Panc1 (cell line): ENCODE measurements at regions not wholly inside any gene's neighbourhood (a gene's known extent, or its start where the extent isn't known, plus 50 kb on each side); places are given as distances from the start of the nearest gene placed in this dataset.
A peak's percentile ranks its signal among the peaks of the same experiment; 100 is the strongest.

Source experiments
- ATAC-seq: fragments of 200-7000 bp; cut with Tn5 transposase; 2 replicates; pipeline ENCODE4 v1.9.1; 2020; ENCODE audit warnings: mild to moderate bottlenecking, moderate library complexity
- BruUV-seq: library from RNA; stranded (reverse); fragments of 400-500 nt; replicated peaks from 2 replicates; lab custom pipeline; 2021; lab: Mats Ljungman, UMichigan
- CTCF ChIA-PET: fragments of 300-600 bp; sonication (Branson Sonifier 250); formaldehyde crosslinking; loops from one replicate; lab custom pipeline; 2022; ENCODE audit warnings: antibody characterized with exemption; lab: Charles Lee
- POLR2A ChIA-PET: fragments of 300-600 bp; sonication (Branson Sonifier 250); formaldehyde crosslinking; loops from one replicate; lab custom pipeline; 2022; ENCODE audit warnings: antibody characterized with exemption; lab: Charles Lee
- DNase-seq: peaks from one replicate; pipeline ENCODE4 v3.0.0-alpha.2; 2010; ENCODE audit warnings: low read depth, low spot score
- H3K27ac ChIP-seq: 2 replicates; pipeline ENCODE4 v1.5.1; 2011; ENCODE audit warnings: mild to moderate bottlenecking, low read length, inconsistent platforms
- H3K27me3 ChIP-seq: fragments of 200-500 bp; sonication (Bioruptor generic); 2 replicates; pipeline ENCODE4 v1.6.0; 2014; ENCODE audit warnings: low read length, inconsistent platforms; ENCODE audit not compliant: control insufficient read depth, insufficient read depth
- H3K36me3 ChIP-seq: fragments of 200-500 bp; sonication (Bioruptor generic); 2 replicates; pipeline ENCODE4 v1.5.1; 2014; ENCODE audit warnings: inconsistent platforms, mild to moderate bottlenecking, low read length, moderate library complexity; ENCODE audit not compliant: control insufficient read depth, insufficient read depth
- H3K4me1 ChIP-seq: 2 replicates; pipeline ENCODE4 v1.5.1; 2011; ENCODE audit warnings: inconsistent platforms, mild to moderate bottlenecking, low read length, moderate library complexity; ENCODE audit not compliant: control insufficient read depth, insufficient read depth
- H3K4me3 ChIP-seq, 2 experiments: 2 replicates each; pipeline ENCODE4 v1.5.1; 2011 to 2012; ENCODE audit warnings: low read depth in 2 of 2, low read length in 2 of 2, mild to moderate bottlenecking in 2 of 2, inconsistent platforms in 1 of 2, moderate library complexity in 1 of 2
- H3K9me3 ChIP-seq: fragments of 200-500 bp; sonication (Bioruptor generic); 2 replicates; pipeline ENCODE4 v1.5.1; 2014; ENCODE audit warnings: low read depth, mild to moderate bottlenecking, inconsistent platforms, low read length, moderate library complexity; ENCODE audit not compliant: control insufficient read depth, insufficient read depth
- POLR2AphosphoS5 ChIP-seq: IDR thresholded peaks from 2 replicates; pipeline ENCODE4 v1.6.1; 2012; ENCODE audit warnings: mild to moderate bottlenecking, low read depth, low read length, moderate library complexity
- SIN3A ChIP-seq: IDR thresholded peaks from 2 replicates; pipeline ENCODE4 v1.6.1; 2012; ENCODE audit warnings: low read depth, mild to moderate bottlenecking, low read length, moderate library complexity, borderline replicate concordance; ENCODE audit not compliant: insufficient read depth
- TCF7L2 ChIP-seq: IDR thresholded peaks from 2 replicates; pipeline ENCODE4 v1.6.1; 2011; ENCODE audit warnings: mild to moderate bottlenecking, low read depth, low read length, inconsistent platforms
- in situ Hi-C: cut with HindIII; loops from 2 replicates; pipeline ENCODE4 v1.10.0; 2016; ENCODE audit warnings: low sequenced_read_pairs, low pct_unique_long_range_greater_than_20kb
- intact Hi-C: fragments of 100-400 bp; cut with micrococcal nuclease; formaldehyde crosslinking; loops from one replicate; pipeline ENCODE4 v1.10.0; 2022; ENCODE audit not compliant: unreplicated experiment
- TF ChIP-seq, protein P1 (sequence below): fragments of 450-650 bp; IDR thresholded peaks from 2 replicates; pipeline ENCODE4 v1.5.1; 2017; ENCODE audit warnings: mild to moderate bottlenecking
- TF ChIP-seq, protein P2 (sequence below), 2 experiments: IDR thresholded peaks; 2 replicates each; pipeline ENCODE4 v1.6.1; 2011 to 2012; ENCODE audit warnings: low read depth in 2 of 2, control low read depth in 1 of 2, low read length in 1 of 2, mild to moderate bottlenecking in 1 of 2, moderate library complexity in 1 of 2; ENCODE audit not compliant: insufficient read depth in 1 of 2

DNA sequence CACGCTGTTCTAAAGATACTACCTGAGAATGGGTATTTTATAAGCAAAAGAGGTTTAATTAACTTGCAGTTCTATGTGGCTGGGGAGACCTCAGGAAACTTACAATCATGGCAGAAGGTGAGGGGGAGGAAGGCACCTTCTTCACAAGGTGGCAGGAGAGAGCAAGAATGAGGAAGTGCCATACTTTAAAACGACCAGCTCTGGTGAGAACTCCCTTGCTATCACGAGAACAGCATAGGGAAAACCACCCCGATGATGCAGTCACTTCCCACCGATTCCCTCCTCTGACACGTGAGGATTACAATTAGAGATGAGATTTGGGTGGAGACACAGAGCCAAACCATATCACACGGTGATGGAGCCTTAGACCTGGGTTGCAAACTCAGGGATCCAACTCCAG lies 317.5 kb upstream of the EEF2KMT start:
- Histone ChIP-seq H3K4me1 (no peaks in the 10 kb centered on the region), H3K4me3 (no peak overlapping the region), H3K9me3 (no peaks in the 10 kb centered on the region), H3K27me3 (peaks cover 17% of the 10 kb centered on the region), H3K27ac (no peak overlapping the region), H3K36me3 (no peaks in the 10 kb centered on the region)
- ChIA-PET POLR2A (no interaction called here), CTCF (no interaction called here)
- BruUV-seq: no TSS peak
- in situ Hi-C loops (no loop called here), intact Hi-C loops (no loop called here)
- ATAC-seq (no peak; the same call in 1 of the 2 replicates), DNase-seq (no peak)
- TF ChIP-seq SIN3A: no peak

GRCh38 chr16:5412731-5413130 lies 315.1 kb upstream of the EEF2KMT start:
- Histone ChIP-seq H3K4me1 (no peaks in the 10 kb centered on the region), H3K27me3 (peaks cover 17% of the 10 kb centered on the region), H3K4me3 (no peak overlapping the region), H3K36me3 (no peaks in the 10 kb centered on the region), H3K27ac (no peak overlapping the region), H3K9me3 (no peaks in the 10 kb centered on the region)
- ChIA-PET CTCF (no interaction called here), POLR2A (no interaction called here)
- ATAC-seq: 0 out of 2 replicates have a peak, but pooled peaks have one; percentile 21
- intact Hi-C loops: no loop called here
- DNase-seq: no peak
- in situ Hi-C loops: no loop called here
- TF ChIP-seq SIN3A (no peak), TCF7L2 (no peak)
- TF ChIP-seq, protein P1, sequence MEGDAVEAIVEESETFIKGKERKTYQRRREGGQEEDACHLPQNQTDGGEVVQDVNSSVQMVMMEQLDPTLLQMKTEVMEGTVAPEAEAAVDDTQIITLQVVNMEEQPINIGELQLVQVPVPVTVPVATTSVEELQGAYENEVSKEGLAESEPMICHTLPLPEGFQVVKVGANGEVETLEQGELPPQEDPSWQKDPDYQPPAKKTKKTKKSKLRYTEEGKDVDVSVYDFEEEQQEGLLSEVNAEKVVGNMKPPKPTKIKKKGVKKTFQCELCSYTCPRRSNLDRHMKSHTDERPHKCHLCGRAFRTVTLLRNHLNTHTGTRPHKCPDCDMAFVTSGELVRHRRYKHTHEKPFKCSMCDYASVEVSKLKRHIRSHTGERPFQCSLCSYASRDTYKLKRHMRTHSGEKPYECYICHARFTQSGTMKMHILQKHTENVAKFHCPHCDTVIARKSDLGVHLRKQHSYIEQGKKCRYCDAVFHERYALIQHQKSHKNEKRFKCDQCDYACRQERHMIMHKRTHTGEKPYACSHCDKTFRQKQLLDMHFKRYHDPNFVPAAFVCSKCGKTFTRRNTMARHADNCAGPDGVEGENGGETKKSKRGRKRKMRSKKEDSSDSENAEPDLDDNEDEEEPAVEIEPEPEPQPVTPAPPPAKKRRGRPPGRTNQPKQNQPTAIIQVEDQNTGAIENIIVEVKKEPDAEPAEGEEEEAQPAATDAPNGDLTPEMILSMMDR: no peak
- BruUV-seq: no TSS peak

DNA sequence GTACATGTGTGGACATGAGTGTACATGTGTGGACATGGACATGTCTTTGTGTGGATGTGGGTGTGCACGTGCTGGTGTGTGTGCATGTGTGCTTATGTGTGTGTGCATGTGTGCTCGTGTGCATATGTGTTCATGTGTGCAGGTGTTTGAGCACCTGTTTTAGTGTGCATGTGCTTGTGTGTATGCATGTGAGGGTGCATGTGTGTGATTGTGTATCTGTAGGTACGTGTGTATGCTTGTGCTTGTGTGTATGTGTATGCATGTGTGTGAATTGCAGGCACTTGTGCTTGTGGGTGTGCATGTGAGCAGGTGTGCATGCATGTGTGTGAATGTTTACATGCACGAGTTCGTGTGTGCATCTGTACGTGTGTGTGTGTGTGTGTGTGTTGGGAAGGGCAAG lies 300.6 kb upstream of the EEF2KMT start:
- POLR2A ChIA-PET: no interaction called here
- Histone ChIP-seq H3K27ac (no peak overlapping the region), H3K27me3 (peaks cover 15% of the 10 kb centered on the region), H3K4me3 (no peak overlapping the region), H3K36me3 (no peaks in the 10 kb centered on the region), H3K4me1 (no peaks in the 10 kb centered on the region), H3K9me3 (no peaks in the 10 kb centered on the region)
- BruUV-seq: no TSS peak
- TF ChIP-seq SIN3A (no peak), POLR2AphosphoS5 (no peak), TCF7L2 (no peak)
- TF ChIP-seq, protein P1: no peak
- TF ChIP-seq, protein P2, sequence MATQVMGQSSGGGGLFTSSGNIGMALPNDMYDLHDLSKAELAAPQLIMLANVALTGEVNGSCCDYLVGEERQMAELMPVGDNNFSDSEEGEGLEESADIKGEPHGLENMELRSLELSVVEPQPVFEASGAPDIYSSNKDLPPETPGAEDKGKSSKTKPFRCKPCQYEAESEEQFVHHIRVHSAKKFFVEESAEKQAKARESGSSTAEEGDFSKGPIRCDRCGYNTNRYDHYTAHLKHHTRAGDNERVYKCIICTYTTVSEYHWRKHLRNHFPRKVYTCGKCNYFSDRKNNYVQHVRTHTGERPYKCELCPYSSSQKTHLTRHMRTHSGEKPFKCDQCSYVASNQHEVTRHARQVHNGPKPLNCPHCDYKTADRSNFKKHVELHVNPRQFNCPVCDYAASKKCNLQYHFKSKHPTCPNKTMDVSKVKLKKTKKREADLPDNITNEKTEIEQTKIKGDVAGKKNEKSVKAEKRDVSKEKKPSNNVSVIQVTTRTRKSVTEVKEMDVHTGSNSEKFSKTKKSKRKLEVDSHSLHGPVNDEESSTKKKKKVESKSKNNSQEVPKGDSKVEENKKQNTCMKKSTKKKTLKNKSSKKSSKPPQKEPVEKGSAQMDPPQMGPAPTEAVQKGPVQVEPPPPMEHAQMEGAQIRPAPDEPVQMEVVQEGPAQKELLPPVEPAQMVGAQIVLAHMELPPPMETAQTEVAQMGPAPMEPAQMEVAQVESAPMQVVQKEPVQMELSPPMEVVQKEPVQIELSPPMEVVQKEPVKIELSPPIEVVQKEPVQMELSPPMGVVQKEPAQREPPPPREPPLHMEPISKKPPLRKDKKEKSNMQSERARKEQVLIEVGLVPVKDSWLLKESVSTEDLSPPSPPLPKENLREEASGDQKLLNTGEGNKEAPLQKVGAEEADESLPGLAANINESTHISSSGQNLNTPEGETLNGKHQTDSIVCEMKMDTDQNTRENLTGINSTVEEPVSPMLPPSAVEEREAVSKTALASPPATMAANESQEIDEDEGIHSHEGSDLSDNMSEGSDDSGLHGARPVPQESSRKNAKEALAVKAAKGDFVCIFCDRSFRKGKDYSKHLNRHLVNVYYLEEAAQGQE (IDR thresholded peaks at IDR 0.05; ENCODE audit: insufficient read depth in 1 of 2, low read depth in 2 of 2, low read length in 1 of 2): no peak
- intact Hi-C loops (no loop called here), in situ Hi-C loops (no loop called here)
- CTCF ChIA-PET: no interaction called here
- ATAC-seq: no peak
- no peak for DNase-seq
